ENCODE measurements at regions not wholly inside any gene's neighbourhood (a gene's known extent, or its start where the extent isn't known, plus 50 kb on each side); places are given as distances from the start of the nearest gene placed in this dataset.

- TF ChIP-seq CTCF (IDR thresholded peaks at IDR 0.05; ENCODE audit: low read length) (no peak), EZH2 (optimal IDR thresholded peaks at IDR 0.05; ENCODE audit: low read depth, low read length) (no peak)
These were observed 296.3 kb upstream of the ATXN7L3B start for GRCh38 chr12:74241341-74241740.

All from MM.1S (cell line).